A673 (cell line): ENCODE measurements at regions not wholly inside any gene's neighbourhood (a gene's known extent, or its start where the extent isn't known, plus 50 kb on each side); places are given as distances from the start of the nearest gene placed in this dataset.

Experiments used
- CTCF ChIP-seq: fragments of 300-800, 200-600 bp; sonication (generic); conservative IDR thresholded peaks from 2 replicates; pipeline ENCODE4 v1.5.1; 2017; ENCODE audit warnings: low read depth, mild to moderate bottlenecking, antibody characterized with exemption, low read length, moderate library complexity, mixed read lengths
- EZH2 ChIP-seq: fragments of 200-600 bp; sonication (generic); IDR thresholded peaks from 2 replicates; pipeline ENCODE4 v1.6.1; 2017; ENCODE audit warnings: borderline replicate concordance, low read depth, mild to moderate bottlenecking, mixed read lengths, antibody characterized with exemption, low read length; ENCODE audit not compliant: poor library complexity, severe bottlenecking

GRCh38 chr11:114787126-114787525 is 108.8 kb downstream of the NXPE2 start:
- TF ChIP-seq EZH2 (no peak), CTCF (no peak)
